Hepatocyte (in vitro differentiated cells): ENCODE measurements at regions not wholly inside any gene's neighbourhood (a gene's known extent, or its start where the extent isn't known, plus 50 kb on each side); places are given as distances from the start of the nearest gene placed in this dataset.

ENCODE experiments used
- DNase-seq: peaks from one replicate; pipeline ENCODE4 v3.0.0-alpha.2; 2016; ENCODE audit warnings: low spot score
- H2AFZ ChIP-seq: fragments of 200-600 bp; sonication (generic); 2 replicates; pipeline ENCODE4 v1.6.0; 2016; ENCODE audit warnings: antibody characterized with exemption, mild to moderate bottlenecking
- H3K27ac ChIP-seq: fragments of 200-600 bp; sonication (generic); 2 replicates; pipeline ENCODE4 v1.5.1; 2016; ENCODE audit warnings: mild to moderate bottlenecking
- H3K27me3 ChIP-seq: fragments of 200-600 bp; sonication (generic); 2 replicates; pipeline ENCODE4 v1.6.1; 2016
- H3K36me3 ChIP-seq: fragments of 200-600 bp; sonication (generic); replicated peaks from 2 replicates; pipeline ENCODE4 v1.5.1; 2016; ENCODE audit warnings: low read depth; ENCODE audit not compliant: insufficient read depth
- H3K4me1 ChIP-seq: fragments of 200-600 bp; sonication (generic); 2 replicates; pipeline ENCODE4 v1.5.1; 2016; ENCODE audit warnings: mild to moderate bottlenecking, moderate library complexity; ENCODE audit not compliant: insufficient read depth
- H3K4me2 ChIP-seq: fragments of 200-600 bp; sonication (generic); 2 replicates; pipeline ENCODE4 v1.6.0; 2016
- H3K4me3 ChIP-seq: fragments of 200-600 bp; sonication (generic); 2 replicates; pipeline ENCODE4 v1.5.1; 2016; ENCODE audit warnings: mild to moderate bottlenecking
- H3K79me2 ChIP-seq: fragments of 200-600 bp; sonication (generic); 2 replicates; pipeline ENCODE4 v1.6.0; 2017; ENCODE audit warnings: mild to moderate bottlenecking
- H3K9me2 ChIP-seq: fragments of 200-600 bp; sonication (generic); replicated peaks from 2 replicates; pipeline ENCODE4 v1.6.0; 2017; ENCODE audit warnings: mild to moderate bottlenecking; ENCODE audit not compliant: insufficient read depth
- H3K9me3 ChIP-seq: fragments of 200-600 bp; sonication (generic); 2 replicates; pipeline ENCODE4 v1.5.1; 2016; ENCODE audit warnings: low read depth, mild to moderate bottlenecking
- H4K20me1 ChIP-seq: fragments of 200-600 bp; sonication (generic); 2 replicates; pipeline ENCODE4 v1.6.0; 2016; ENCODE audit warnings: mild to moderate bottlenecking; ENCODE audit not compliant: insufficient read depth, poor library complexity, severe bottlenecking
- CTCF ChIP-seq: fragments of 200-600 bp; sonication (generic); IDR thresholded peaks from 2 replicates; pipeline ENCODE4 v1.5.1; 2016; ENCODE audit warnings: antibody characterized with exemption, mild to moderate bottlenecking; ENCODE audit not compliant: poor library complexity
- EZH2 ChIP-seq: fragments of 200-600 bp; sonication (generic); IDR thresholded peaks from 2 replicates; pipeline ENCODE4 v1.6.1; 2016; ENCODE audit warnings: antibody characterized with exemption, mild to moderate bottlenecking, borderline replicate concordance
- EZH2phosphoT487 ChIP-seq: fragments of 200-600 bp; sonication (generic); IDR thresholded peaks from one replicate; pipeline ENCODE4 v1.6.1; 2018; ENCODE audit warnings: antibody characterized with exemption, mild to moderate bottlenecking, low read depth, moderate library complexity; ENCODE audit not compliant: unreplicated experiment, severe bottlenecking
- WGBS: methylation state at CpG from one replicate; pipeline ENCODE4 v1.1.6; 2016; ENCODE audit warnings: low lambda C conversion rate; ENCODE audit errors: missing lambda C conversion rate; 5-methylcytosine and 5-hydroxymethylcytosine counted together

GRCh38 chr1:47529520-47530098, 91.8 kb downstream of the FOXD2 start:
- TF ChIP-seq CTCF (peak; percentile 50), EZH2phosphoT487 (no peak)
- H3K9me3 ChIP-seq: peaks cover 6% of the 10 kb centered on the region
- no peak overlapping the region for H3K27ac ChIP-seq
- no peak for DNase-seq
- H4K20me1 ChIP-seq: no peaks in the 10 kb centered on the region
- WGBS: 44% methylated on average over 1 of the region's 1 CpG
- H3K4me3 ChIP-seq: no peak overlapping the region
- no peaks in the 10 kb centered on the region for H3K9me2 ChIP-seq
- H2AFZ ChIP-seq: no peak overlapping the region
- H3K4me2 ChIP-seq: no peak overlapping the region
- no peaks in the 10 kb centered on the region for H3K79me2 ChIP-seq
- H3K4me1 ChIP-seq: peaks cover 10% of the 10 kb centered on the region
- peaks cover 11% of the 10 kb centered on the region for H3K27me3 ChIP-seq
- no peaks in the 10 kb centered on the region for H3K36me3 ChIP-seq

DNA sequence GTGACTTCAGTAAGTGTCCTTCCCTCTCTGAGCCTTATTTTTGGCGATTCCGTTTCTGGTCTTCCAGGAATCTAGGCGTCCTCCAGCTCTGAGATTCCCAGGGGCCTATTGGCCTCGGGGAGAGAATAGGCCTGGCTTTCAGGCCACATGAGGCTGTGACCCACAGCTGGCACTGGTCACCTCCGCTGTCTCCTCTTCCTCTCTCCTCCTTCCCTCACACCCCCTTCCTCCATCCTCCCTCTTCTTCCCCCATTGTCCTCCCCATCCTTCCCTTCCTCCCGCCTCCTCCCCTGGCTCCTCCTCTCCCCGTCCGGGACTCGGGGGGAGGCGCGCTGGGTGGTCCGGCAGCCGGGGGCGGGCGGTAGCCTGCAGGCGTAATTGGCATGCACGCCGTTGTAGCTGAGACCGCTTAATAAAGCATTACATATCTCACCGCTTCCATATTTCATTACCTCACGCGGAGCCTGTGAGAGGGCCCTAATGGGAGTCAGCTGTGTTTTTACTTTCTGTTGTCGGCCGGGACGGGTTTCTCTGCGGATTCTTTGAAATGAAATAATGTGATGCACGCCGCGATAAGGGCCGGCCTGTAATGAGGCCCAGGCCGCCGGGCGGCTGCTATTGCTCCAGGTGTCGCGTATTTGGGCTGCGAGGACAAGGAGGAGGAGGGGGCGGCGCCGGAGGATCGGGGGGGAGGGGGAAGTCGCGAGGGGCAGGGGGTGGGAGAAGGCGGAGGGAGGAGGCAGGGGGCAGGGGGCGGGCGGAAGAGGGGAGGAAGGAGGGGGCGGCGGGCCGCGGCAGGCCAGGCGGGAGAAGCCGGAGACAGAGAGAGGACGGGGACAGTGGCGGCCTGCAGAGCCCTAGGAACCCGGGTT, 95.3 kb downstream of the FOXD2 start:
- H3K36me3 ChIP-seq: no peaks in the 10 kb centered on the region
- peak overlapping the region; percentile 11 for H3K4me3 ChIP-seq
- H3K9me2 ChIP-seq: no peaks in the 10 kb centered on the region
- peaks cover 26% of the 10 kb centered on the region for H3K4me1 ChIP-seq
- H3K9me3 ChIP-seq: peaks cover 6% of the 10 kb centered on the region
- peak overlapping the region; percentile 71 for H3K27ac ChIP-seq
- TF ChIP-seq EZH2 (no peak), CTCF (no peak), EZH2phosphoT487 (no peak)
- H2AFZ ChIP-seq: peak overlapping the region; percentile 34
- peak; percentile 75 for DNase-seq
- no peaks in the 10 kb centered on the region for H4K20me1 ChIP-seq
- H3K27me3 ChIP-seq: no peaks in the 10 kb centered on the region
- no peaks in the 10 kb centered on the region for H3K79me2 ChIP-seq
- 7% methylated on average over 25 of the region's 54 CpGs for WGBS
- peak overlapping the region; percentile 70 for H3K4me2 ChIP-seq

GRCh38 chr1:47533793-47534328, 96.0 kb downstream of the FOXD2 start:
- H3K4me3 ChIP-seq: no peak overlapping the region
- peak overlapping the region; percentile 70 for H3K4me2 ChIP-seq
- no peaks in the 10 kb centered on the region for H3K9me2 ChIP-seq
- 35% methylated on average over 12 of the region's 12 CpGs for WGBS
- DNase-seq: no peak
- H4K20me1 ChIP-seq: no peaks in the 10 kb centered on the region
- H3K4me1 ChIP-seq: peaks cover 26% of the 10 kb centered on the region
- H3K9me3 ChIP-seq: peaks cover 5% of the 10 kb centered on the region
- no peaks in the 10 kb centered on the region for H3K27me3 ChIP-seq
- H2AFZ ChIP-seq: peak overlapping the region; percentile 11
- no peaks in the 10 kb centered on the region for H3K36me3 ChIP-seq
- H3K27ac ChIP-seq: peak overlapping the region; percentile 71
- no peaks in the 10 kb centered on the region for H3K79me2 ChIP-seq
- TF ChIP-seq EZH2phosphoT487: no peak
- no peak for TF ChIP-seq CTCF
- no peak for TF ChIP-seq EZH2
